Endothelial cell of umbilical vein (primary cell): ENCODE measurements at regions not wholly inside any gene's neighbourhood (a gene's known extent, or its start where the extent isn't known, plus 50 kb on each side); places are given as distances from the start of the nearest gene placed in this dataset.

Experiments
- BruUV-seq: library from RNA; stranded (reverse); fragments of 400-500 nt; replicated peaks from 2 replicates; lab custom pipeline; 2021; lab: Mats Ljungman, UMichigan
- CTCF ChIA-PET: fragments of 300-600, 350-600 bp; sonication (Branson Sonifier 250); formaldehyde crosslinking; loops from one replicate; lab custom pipeline; 2021; ENCODE audit warnings: antibody characterized with exemption, inconsistent platforms; lab: Charles Lee
- POLR2A ChIA-PET: fragments of 300-600, 350-600 bp; sonication (Branson Sonifier 250); formaldehyde crosslinking; loops from one replicate; lab custom pipeline; 2021; ENCODE audit warnings: antibody characterized with exemption, inconsistent platforms; lab: Charles Lee
- DNase-seq: peaks from one replicate; pipeline ENCODE4 v3.0.0-alpha.2; 2011; ENCODE audit warnings: low read depth, low spot score
- FAIRE-seq: peaks from 2 replicates; lab custom pipeline; 2011; peaks lifted over from hg19 to GRCh38; lab: Jason Lieb, UNC
- H2AFZ ChIP-seq: 2 replicates; pipeline ENCODE4 v1.6.0; 2012; ENCODE audit warnings: low read depth, low read length, control low read depth, inconsistent platforms
- H3K27ac ChIP-seq: 2 replicates; pipeline ENCODE4 v1.5.1; 2011; ENCODE audit warnings: low read depth, mild to moderate bottlenecking, control low read depth, low read length, moderate library complexity; ENCODE audit not compliant: insufficient read depth
- H3K27me3 ChIP-seq, 2 experiments: 2 replicates each; pipeline versions ENCODE4 v1.6.0 to v1.6.1; 2011; ENCODE audit warnings: low read length in 2 of 2, mixed read lengths in 1 of 2; ENCODE audit not compliant: control insufficient read depth in 2 of 2, insufficient read depth in 2 of 2
- H3K36me3 ChIP-seq, 2 experiments: 2 replicates in 1 of 2; 3 replicates in 1 of 2; pipeline ENCODE4 v1.5.1; 2011; ENCODE audit warnings: low read length in 2 of 2, mild to moderate bottlenecking in 1 of 2, moderate library complexity in 1 of 2; ENCODE audit not compliant: control insufficient read depth in 2 of 2, insufficient read depth in 2 of 2; ENCODE audit errors: extremely low read depth in 1 of 2
- H3K4me1 ChIP-seq: 3 replicates; pipeline ENCODE4 v1.5.1; 2011; ENCODE audit warnings: mild to moderate bottlenecking, low read length; ENCODE audit not compliant: control insufficient read depth, insufficient read depth; ENCODE audit errors: extremely low read depth
- H3K4me2 ChIP-seq: 2 replicates; pipeline ENCODE4 v1.6.1; 2011; ENCODE audit warnings: low read length, control low read depth, mixed read lengths; ENCODE audit not compliant: insufficient read depth
- H3K4me3 ChIP-seq, 3 experiments: fragments of 200-600 bp in 1 of 3; sonication (generic), shearing (Covaris generic) in 1 of 3; replicated peaks in 1 of 3; 2 replicates each; pipeline ENCODE4 v1.5.1; 2011 to 2016; ENCODE audit warnings: control low read depth in 3 of 3, low read length in 3 of 3, mild to moderate bottlenecking in 2 of 3, inconsistent platforms in 1 of 3, low read depth in 1 of 3, moderate library complexity in 1 of 3; ENCODE audit not compliant: insufficient read depth in 1 of 3
- H3K79me2 ChIP-seq: 2 replicates; pipeline ENCODE4 v1.6.0; 2012; ENCODE audit warnings: low read length, inconsistent platforms; ENCODE audit not compliant: control insufficient read depth, insufficient read depth
- H3K9ac ChIP-seq: replicated peaks from 2 replicates; pipeline ENCODE3; 2011; ENCODE audit warnings: low read length, control low read depth; ENCODE audit not compliant: insufficient read depth; ENCODE audit errors: extremely low read depth
- H3K9me1 ChIP-seq: replicated peaks from 3 replicates; pipeline ENCODE4 v1.6.0; 2011; ENCODE audit warnings: mild to moderate bottlenecking, low read length; ENCODE audit not compliant: control insufficient read depth, insufficient read depth; ENCODE audit errors: extremely low read depth
- H3K9me3 ChIP-seq: replicated peaks from 2 replicates; pipeline ENCODE4 v1.5.1; 2012; ENCODE audit warnings: low read length, inconsistent platforms; ENCODE audit not compliant: control insufficient read depth, insufficient read depth
- H4K20me1 ChIP-seq: replicated peaks from 2 replicates; pipeline ENCODE3; 2011; ENCODE audit warnings: mild to moderate bottlenecking, low read length; ENCODE audit not compliant: control insufficient read depth, insufficient read depth; ENCODE audit errors: extremely low read depth
- CTCF ChIP-seq, 2 donors: IDR thresholded peaks; 1 replicate in 1 of 2; 2 replicates in 1 of 2; pipeline ENCODE4 v1.5.1; 2011; ENCODE audit warnings: low read length in 2 of 2, mild to moderate bottlenecking in 2 of 2, moderate library complexity in 2 of 2, control low read depth in 1 of 2, inconsistent platforms in 1 of 2, low read depth in 1 of 2; ENCODE audit not compliant: insufficient read depth in 1 of 2; ENCODE audit errors: extremely low read depth in 1 of 2
- EZH2 ChIP-seq: IDR thresholded peaks from 2 replicates; pipeline ENCODE4 v1.6.1; 2012; ENCODE audit warnings: borderline replicate concordance, low read depth, mild to moderate bottlenecking, moderate library complexity, low read length, inconsistent platforms; ENCODE audit not compliant: severe bottlenecking
- FOS ChIP-seq: IDR thresholded peaks from 2 replicates; pipeline ENCODE4 v1.6.1; 2011; ENCODE audit warnings: mild to moderate bottlenecking, low read length, moderate library complexity, borderline replicate concordance; ENCODE audit not compliant: insufficient read depth
- GATA2 ChIP-seq: IDR thresholded peaks from 2 replicates; pipeline ENCODE4 v1.7.0; 2011; ENCODE audit warnings: low read depth, mild to moderate bottlenecking, moderate library complexity, mixed read lengths, low read length; ENCODE audit not compliant: insufficient read length, insufficient read depth
- JUN ChIP-seq: IDR thresholded peaks from 2 replicates; pipeline ENCODE4 v1.6.1; 2011; ENCODE audit warnings: borderline replicate concordance, low read depth; ENCODE audit not compliant: insufficient read length, insufficient read depth
- MAX ChIP-seq: IDR thresholded peaks from 2 replicates; pipeline ENCODE4 v1.6.1; 2011; ENCODE audit not compliant: insufficient read depth, insufficient read length
- MYC ChIP-seq: IDR thresholded peaks from one replicate; pipeline ENCODE4 v1.6.1; 2011; ENCODE audit warnings: mild to moderate bottlenecking, low read depth, low read length
- POLR2A ChIP-seq: IDR thresholded peaks from 2 replicates; pipeline ENCODE4 v1.6.1; 2012; ENCODE audit warnings: low read depth, mild to moderate bottlenecking, control low read depth, low read length
- POLR2AphosphoS5 ChIP-seq: IDR thresholded peaks from 2 replicates; pipeline ENCODE4 v1.6.1; 2012; ENCODE audit warnings: low read depth, mild to moderate bottlenecking, control low read depth, low read length, moderate library complexity; ENCODE audit not compliant: insufficient read depth
- dilution Hi-C: fragments of 300-500 bp; cut with MboI; formaldehyde crosslinking; loops from one replicate; pipeline ENCODE4 v1.15.0; 2019; ENCODE audit warnings: low sequenced_read_pairs; ENCODE audit not compliant: extremely low pct_ligation_motif_present
- intact Hi-C: fragments of 100-400 bp; cut with micrococcal nuclease; formaldehyde crosslinking; loops from one replicate; pipeline ENCODE4 v1.10.0; 2022

- Histone ChIP-seq H3K27me3 (no peaks in the 10 kb centered on the region), H3K9me1 (no peaks in the 10 kb centered on the region), H3K4me3 (no peak overlapping the region), H3K79me2 (no peaks in the 10 kb centered on the region), H4K20me1 (no peaks in the 10 kb centered on the region), H3K9ac (no peak overlapping the region), H3K9me3 (no peaks in the 10 kb centered on the region), H3K27ac (no peak overlapping the region), H3K36me3 (no peaks in the 10 kb centered on the region), H3K4me2 (no peak overlapping the region), H3K4me1 (no peaks in the 10 kb centered on the region), H2AFZ (no peak overlapping the region)
- DNase-seq = no peak
- no TSS peak for BruUV-seq
- no peak for TF ChIP-seq CTCF (IDR thresholded peaks at IDR 0.05; ENCODE audit: extremely low read depth in 1 of 2, insufficient read depth in 1 of 2, low read depth in 1 of 2, low read length in 2 of 2)
- no peak for TF ChIP-seq MYC
- no peak for TF ChIP-seq POLR2AphosphoS5
- TF ChIP-seq MAX = no peak
- no peak for TF ChIP-seq POLR2A
- no peak for TF ChIP-seq FOS
- TF ChIP-seq GATA2 = no peak
- TF ChIP-seq JUN = no peak
- no peak for TF ChIP-seq EZH2
- intact Hi-C loops = no loop called here
- ChIA-PET CTCF (no interaction called here), POLR2A (no interaction called here)
- FAIRE-seq = no peak
- dilution Hi-C loops = no loop called here
Measured at GRCh38 chrX:26037367-26037766, 100.8 kb upstream of the MAGEB18 start.
